HuH-7 (cell line): ENCODE measurements at regions not wholly inside any gene's neighbourhood (a gene's known extent, or its start where the extent isn't known, plus 50 kb on each side); places are given as distances from the start of the nearest gene placed in this dataset.

Source experiments
- DNase-seq: peaks from one replicate; pipeline ENCODE4 v3.0.0; 2011; ENCODE audit warnings: low spot score

- DNase-seq, result no peak
Observed at GRCh38 chr13:62631124-62631523, 1215.5 kb upstream of the PCDH20 start.

GRCh38 chr13:62629618-62630017, 1214.0 kb upstream of the PCDH20 start:
- DNase-seq, result no peak

GRCh38 chr13:62627226-62627625, 1211.6 kb upstream of the PCDH20 start:
- DNase-seq, result no peak

GRCh38 chr13:62626771-62627170, 1211.1 kb upstream of the PCDH20 start:
- no peak for DNase-seq

- no peak for DNase-seq
Observed at GRCh38 chr13:62625214-62625881, 1209.7 kb upstream of the PCDH20 start.

- no peak for DNase-seq
Observed at GRCh38 chr13:62613819-62614218, 1198.2 kb upstream of the PCDH20 start.

GRCh38 chr13:62611343-62611742, 1195.7 kb upstream of the PCDH20 start:
- DNase-seq, result no peak

GRCh38 chr13:62598708-62599107, 1183.1 kb upstream of the PCDH20 start:
- DNase-seq, result no peak

- DNase-seq, result no peak
Observed at GRCh38 chr13:62595976-62596375, 1180.3 kb upstream of the PCDH20 start.

GRCh38 chr13:62593804-62594203, 1178.2 kb upstream of the PCDH20 start:
- no peak for DNase-seq

- no peak for DNase-seq
Observed at GRCh38 chr13:62583466-62583865, 1167.8 kb upstream of the PCDH20 start.

- DNase-seq, result no peak
Observed at GRCh38 chr13:62578402-62578801, 1162.8 kb upstream of the PCDH20 start.

GRCh38 chr13:62564770-62565169, 1149.1 kb upstream of the PCDH20 start:
- DNase-seq, result no peak

- no peak for DNase-seq
Observed at GRCh38 chr13:62563251-62563650, 1147.6 kb upstream of the PCDH20 start.

- DNase-seq, result no peak
Observed at GRCh38 chr13:62556978-62557377, 1141.3 kb upstream of the PCDH20 start.

- no peak for DNase-seq
Observed at GRCh38 chr13:62551588-62551987, 1135.9 kb upstream of the PCDH20 start.

GRCh38 chr13:62544928-62545327, 1129.3 kb upstream of the PCDH20 start:
- DNase-seq, result no peak

- no peak for DNase-seq
Observed at GRCh38 chr13:62537593-62537992, 1121.9 kb upstream of the PCDH20 start.

- no peak for DNase-seq
Observed at GRCh38 chr13:62525652-62526051, 1110.0 kb upstream of the PCDH20 start.

- DNase-seq, result no peak
Observed at GRCh38 chr13:62524498-62524897, 1108.8 kb upstream of the PCDH20 start.

- DNase-seq, result no peak
Observed at GRCh38 chr13:62524061-62524460, 1108.4 kb upstream of the PCDH20 start.

GRCh38 chr13:62512194-62513141, 1096.8 kb upstream of the PCDH20 start:
- DNase-seq, result no peak

GRCh38 chr13:62510906-62511655, 1095.4 kb upstream of the PCDH20 start:
- no peak for DNase-seq
